ENCODE measurements at regions not wholly inside any gene's neighbourhood (a gene's known extent, or its start where the extent isn't known, plus 50 kb on each side); places are given as distances from the start of the nearest gene placed in this dataset.

DNA sequence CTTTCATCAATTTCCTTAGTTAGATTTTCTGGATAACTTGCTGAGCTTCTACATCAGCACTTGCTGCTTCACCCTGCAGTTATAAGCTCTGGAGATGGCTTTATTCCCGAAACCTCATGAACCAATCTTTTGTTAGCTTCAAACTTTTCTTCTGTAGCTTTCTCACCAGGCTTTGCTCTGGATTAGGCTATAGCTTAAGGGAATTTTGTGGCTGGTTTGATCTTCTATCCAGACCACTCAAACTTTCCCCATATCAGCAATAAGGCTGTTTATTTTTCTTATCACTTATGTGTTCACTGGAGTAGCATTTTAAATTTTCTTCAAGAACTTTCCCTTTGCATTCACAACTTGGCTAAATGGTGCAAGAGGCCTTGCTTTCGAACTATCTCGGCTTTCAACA, 1173.5 kb upstream of the NUDT12 start:
- no peak for DNase-seq (ENCODE audit: low read depth in 2 of 2, low spot score in 1 of 2)

DNA sequence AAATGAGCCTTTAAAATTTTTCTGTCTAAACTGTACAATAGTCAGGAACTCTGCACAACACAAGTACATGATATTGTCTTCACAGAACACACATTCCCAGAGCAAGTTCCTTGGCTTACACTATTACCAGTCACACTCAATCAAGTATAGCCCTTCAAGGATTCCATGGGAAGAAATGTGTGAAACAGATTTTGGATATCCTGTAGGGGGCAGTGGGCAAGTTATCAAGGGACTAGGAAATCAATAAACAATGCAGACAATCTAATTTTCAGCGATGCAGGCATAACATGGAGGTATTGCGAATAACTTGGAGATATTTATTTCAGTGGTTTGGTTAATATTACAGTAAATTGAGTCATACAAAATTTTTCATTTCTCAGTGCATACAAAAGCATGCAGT, 1171.5 kb upstream of the NUDT12 start:
- DNase-seq (ENCODE audit: low read depth in 2 of 2, low spot score in 1 of 2), result no peak

DNA sequence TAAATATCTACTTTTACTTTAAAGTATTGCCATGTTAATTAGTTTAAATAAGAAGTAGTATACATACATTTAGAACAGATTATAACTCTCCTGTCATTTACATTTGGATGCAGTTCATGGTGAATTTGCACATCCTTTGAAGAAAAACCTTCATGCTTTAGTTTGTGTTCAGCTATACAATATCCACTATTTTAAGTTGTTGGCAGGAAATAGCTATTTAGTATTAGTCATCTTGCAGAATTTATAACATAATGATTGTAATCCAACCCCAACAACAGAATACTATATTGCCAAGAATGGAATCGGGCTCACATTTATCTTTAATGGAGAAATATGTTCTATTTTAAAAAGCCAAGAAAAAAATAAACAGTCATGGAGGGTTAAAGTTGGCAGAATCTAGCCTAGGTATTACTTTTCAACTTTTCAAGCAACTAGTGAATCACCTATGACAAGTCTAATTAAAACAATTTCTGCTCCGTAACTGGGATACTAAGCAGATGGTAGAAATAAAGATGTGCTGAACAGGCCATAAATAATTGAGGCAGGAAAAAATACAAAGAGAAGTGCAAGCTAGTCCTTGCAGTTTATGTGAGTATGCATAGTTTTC, 1170.6 kb upstream of the NUDT12 start:
- DNase-seq (ENCODE audit: low read depth in 2 of 2, low spot score in 1 of 2), result no peak

DNA sequence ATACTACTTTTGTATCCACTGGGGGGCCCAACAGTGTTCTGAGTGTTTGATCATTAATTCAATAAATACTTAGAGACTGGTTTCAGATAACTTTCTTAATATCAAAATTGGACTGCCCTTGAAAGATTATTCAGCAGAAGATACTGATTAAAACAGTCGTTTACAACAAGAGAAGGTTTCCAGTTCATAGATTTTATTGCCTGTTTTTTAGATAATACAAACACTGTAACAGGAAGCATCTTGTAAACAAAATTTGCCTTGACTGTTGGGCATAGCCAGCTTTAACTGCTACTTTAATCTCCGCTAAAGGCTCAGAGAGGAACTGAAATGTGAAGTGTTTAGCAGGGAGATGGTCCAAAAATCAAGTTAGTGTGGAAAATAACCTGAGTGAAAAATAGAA, 1168.7 kb upstream of the NUDT12 start:
- no peak for DNase-seq (ENCODE audit: low read depth in 2 of 2, low spot score in 1 of 2)

DNA sequence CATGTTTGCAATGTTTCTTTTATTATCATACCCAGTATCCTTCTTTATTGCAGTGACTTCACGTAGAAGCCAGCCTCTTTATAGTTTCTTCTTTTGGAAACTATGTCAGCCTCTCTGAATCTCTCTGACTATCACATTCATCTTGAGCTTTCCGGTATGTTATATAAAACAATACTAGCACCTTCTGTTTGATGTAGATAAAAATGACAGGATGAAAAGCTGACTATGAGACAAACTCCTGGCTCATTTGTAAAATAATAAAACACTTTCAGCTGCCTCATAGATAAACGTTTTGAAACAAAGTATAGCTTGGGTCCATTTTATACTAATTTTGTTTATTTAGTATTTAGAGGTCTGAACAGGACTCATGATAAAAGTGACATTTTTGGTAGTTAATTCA, 1145.4 kb upstream of the NUDT12 start:
- DNase-seq (ENCODE audit: low read depth in 2 of 2, low spot score in 1 of 2), result no peak

DNA sequence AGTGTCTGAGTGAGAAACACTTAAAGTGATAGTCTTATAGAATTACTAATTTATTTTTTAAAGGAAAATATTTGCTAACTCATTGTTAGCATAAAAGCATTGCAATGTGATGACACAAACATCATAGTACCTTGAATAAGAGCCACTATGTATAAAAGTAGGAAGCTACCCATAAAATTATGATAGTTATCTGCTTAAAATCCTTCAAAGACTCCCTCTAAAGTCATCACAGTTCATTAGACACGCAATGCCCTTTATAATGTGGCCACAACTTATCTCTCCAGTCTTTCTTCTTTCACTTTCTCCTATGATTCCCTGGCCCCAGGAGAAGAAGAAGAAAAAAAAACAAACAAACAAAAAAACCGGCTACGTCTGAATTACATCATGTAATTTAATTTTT, 1144.0 kb upstream of the NUDT12 start:
- DNase-seq (ENCODE audit: low read depth in 2 of 2, low spot score in 1 of 2), result no peak

DNA sequence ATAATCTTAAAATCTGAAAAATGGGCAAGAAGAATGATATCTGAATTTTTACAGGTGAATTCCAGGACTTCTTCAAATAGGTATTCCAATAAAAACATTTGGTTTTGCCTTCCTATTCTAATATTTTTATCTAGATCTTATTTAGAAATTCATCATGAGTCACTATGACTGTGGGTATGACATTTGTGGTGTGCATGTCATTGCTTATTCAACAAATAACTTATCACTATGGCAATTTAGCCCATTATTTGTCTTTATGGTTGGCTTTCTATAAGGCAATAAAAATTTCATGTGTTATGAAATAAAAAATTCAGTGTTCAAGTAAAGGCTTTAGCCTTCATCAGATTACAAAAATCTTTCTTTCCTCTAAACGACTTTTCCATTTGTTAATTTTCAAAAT, 1139.6 kb upstream of the NUDT12 start:
- no peak for DNase-seq (ENCODE audit: low read depth in 2 of 2, low spot score in 1 of 2)

DNA sequence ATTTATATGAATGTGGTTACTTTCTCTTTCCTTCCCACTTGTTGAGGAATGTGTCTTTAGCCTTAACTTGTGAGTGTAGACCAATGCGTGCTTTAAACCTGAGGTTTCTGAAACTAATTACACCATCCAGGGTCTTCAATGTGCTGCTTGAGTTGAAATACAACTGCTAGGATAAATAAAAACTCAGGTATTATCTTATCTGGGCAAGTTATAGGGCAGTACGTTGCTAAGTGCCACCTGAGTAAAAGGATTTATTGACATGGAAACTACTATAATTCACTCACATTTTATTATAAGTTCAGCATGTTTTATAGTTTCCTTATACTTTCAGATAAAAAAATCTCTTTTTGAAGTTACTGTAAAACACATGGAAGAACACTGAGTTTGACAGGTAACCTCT, 1136.8 kb upstream of the NUDT12 start:
- no peak for DNase-seq (ENCODE audit: low read depth in 2 of 2, low spot score in 1 of 2)

DNA sequence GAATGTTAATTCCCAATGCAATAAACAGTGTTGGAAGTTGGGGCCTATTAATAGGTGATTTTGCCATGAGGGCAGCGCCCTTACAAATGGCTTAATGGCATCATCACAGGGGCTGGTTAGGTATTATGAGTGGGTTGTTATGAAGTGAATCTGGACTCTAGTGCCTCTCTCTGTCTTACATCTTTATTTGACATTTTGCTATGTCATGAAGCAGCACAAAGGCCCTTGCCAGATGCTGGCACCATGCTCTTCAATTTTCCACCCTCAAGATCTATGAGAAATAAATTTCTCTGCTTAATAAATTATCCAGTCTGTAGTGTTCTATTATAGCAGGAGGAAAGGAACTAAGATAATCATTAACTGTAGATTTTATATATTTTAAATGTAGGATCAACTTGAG, 1098.7 kb upstream of the NUDT12 start:
- DNase-seq (ENCODE audit: low read depth in 2 of 2, low spot score in 1 of 2), result no peak

DNA sequence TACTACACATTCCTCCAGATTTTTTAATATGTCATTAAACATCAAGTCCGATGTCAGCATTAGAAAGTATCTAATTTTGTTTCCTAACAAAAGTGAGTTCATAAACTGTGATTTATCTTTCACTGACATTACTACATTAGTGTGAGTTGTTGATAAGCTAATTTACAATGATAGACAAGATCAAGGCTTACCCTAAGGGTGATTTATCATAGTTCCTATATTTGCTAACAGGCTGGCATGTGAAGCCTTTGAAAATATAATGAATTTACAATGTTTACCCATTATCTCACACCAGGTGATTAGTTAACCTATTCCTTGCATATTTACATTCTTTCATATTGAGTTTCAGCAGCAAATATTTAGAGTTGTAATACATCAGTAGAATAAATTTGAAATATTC, 1096.9 kb upstream of the NUDT12 start:
- no peak for DNase-seq (ENCODE audit: low read depth in 2 of 2, low spot score in 1 of 2)

DNA sequence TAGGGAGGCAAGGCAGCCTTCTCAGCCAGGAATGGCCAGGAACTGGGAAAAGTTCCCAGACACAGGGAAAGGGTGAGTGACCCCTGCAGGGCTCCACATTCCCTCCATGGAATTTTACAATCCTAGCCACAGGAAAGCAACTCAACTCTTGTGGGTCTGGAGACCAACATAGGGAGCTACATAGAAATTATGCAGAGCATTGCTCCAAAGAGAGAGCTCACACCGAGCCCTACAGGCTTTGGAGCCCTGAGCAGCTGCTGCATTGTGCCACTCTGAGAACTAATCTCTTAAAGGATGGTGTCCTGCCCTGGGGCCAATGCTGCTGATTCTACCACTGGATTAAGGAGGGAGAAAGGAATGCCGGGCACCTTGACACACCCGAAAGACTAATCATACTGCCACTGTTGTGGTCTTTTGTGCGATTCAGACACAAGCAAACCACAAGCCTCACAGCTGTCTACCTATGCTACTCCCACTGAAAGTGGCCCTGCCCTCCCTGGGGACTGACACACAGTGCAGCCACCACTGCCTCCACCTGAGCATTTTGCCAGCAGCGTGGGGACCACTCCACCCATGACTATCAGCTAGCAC, 1089.8 kb upstream of the NUDT12 start:
- DNase-seq (ENCODE audit: low read depth in 2 of 2, low spot score in 1 of 2), result no peak

DNA sequence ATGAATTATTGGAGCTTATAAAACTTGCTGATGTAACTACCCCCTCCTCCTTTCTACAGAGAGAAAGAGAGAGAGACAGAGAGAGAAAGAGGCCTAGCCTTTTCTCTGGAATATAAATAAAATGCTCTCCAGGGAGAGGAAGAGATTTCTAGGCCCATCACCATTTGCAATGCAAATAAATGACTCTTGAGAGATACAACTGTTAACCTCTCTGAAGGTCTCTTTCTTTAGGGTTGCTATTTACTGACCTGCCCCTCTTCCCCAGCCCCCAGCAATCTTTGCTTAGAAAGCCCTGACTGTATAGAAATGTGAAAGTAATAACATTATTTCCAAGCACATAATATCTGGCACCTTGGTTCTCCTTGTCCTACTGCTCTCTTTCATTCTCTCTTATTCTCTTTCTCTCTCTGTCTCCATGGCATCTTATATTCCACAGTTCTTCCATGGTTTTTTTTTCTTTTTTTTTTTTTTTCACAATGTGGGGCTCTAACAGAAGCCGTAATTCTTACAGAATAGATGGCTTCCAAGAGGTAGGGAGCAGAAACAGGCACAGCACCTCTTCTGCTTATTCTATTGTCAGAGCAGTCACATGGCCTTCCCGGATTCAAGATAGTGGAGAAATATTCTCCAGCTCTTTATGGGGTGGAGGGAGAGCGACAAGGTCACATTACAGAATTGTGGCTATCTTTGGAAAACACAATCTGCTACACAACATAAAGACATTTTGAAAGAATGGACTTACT, 1087.9 kb upstream of the NUDT12 start:
- DNase-seq (ENCODE audit: low read depth in 2 of 2, low spot score in 1 of 2), result no peak

DNA sequence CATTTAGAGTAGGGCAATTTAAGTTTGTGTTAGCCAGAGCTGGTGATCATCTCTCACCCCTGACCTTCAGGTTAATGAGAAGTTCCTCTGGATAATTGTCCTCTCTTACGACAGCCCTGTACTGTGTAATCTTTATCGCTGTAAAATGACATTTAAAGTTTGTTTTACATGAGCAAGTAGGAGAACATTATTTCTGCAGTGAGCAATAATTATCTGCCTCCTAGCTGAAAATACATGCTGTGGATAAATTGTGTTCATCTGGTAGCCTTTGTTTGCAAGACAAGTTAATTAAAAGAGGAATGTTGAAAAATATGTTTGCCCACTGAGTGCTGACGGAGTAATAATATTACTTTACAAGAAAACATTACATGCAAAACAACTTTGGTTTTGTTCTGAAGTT, 1083.8 kb upstream of the NUDT12 start:
- no peak for DNase-seq (ENCODE audit: low read depth in 2 of 2, low spot score in 1 of 2)

DNA sequence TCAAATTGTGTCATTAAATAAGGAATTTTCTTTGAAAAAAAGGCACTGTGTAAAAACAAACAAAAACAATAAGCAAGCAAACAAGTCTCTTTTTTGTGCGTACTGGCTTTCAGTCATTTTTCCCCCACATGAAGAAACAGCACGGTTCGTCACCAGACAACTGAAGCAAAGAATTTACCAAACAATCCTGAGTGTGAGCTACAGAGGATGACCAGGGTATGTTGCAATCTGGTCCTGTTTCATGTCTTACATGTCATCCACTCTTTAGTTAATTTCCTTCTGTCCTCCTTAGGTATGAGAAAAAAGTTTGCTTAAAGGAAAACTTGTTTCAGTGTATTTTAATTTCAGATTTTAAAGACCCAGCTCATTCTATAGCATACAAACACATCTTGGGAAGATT, 1080.7 kb upstream of the NUDT12 start:
- no peak for DNase-seq (ENCODE audit: low read depth in 2 of 2, low spot score in 1 of 2)

DNA sequence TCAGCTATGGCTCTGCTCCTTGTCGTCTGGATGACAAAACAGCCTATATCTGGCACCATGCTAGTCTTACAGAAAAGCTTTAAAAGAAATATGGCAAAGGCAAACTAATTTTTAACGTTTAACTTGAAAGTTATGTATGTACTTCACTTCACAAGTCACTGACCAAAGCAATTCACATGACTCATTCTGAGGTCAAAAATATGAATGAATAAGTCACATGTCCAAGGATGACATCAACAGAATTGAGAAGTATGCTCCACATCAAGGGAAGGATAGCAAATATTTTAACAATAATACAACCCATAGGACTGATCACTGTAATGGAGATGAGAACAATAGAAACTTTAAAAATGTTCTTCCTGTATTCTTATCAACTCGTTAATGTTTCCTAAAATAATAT, 1072.6 kb upstream of the NUDT12 start:
- no peak for DNase-seq (ENCODE audit: low read depth in 2 of 2, low spot score in 1 of 2)

DNA sequence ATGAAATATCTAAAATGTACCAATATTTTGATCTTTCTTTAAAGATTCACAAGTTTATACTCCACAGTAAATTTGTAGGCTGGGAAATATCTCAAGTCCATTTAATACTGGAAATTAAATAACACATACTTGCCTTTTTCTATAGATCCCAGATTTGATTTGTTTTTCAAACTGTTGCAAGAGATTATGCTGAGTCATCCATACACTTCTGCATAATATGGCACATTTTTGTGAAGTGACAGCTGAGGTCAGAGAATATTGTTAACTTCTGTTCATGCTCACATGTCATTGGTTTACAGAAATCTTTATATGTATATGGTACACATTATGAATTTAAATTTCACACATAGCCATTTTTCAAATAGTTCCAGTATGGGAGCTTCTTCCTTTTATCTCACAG, 1066.3 kb upstream of the NUDT12 start:
- no peak for DNase-seq (ENCODE audit: low read depth in 2 of 2, low spot score in 1 of 2)

DNA sequence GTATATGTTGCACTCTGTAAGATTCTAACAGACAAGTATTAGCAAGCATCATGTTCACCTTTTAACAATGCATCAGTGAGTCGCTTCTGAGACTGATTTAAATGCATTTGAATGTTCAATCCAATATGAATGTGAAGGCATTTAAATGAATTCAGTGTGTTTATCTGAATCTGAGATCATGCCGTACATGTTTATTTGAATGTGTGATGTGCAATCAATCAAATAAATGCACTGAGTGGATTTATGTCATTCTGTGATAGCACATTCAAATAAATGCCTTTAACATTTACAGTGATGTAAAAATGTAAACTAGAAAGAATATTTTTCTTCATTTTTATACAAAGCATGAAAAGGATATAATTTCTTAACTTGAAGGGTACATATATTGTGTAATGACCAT, 1063.5 kb upstream of the NUDT12 start:
- no peak for DNase-seq (ENCODE audit: low read depth in 2 of 2, low spot score in 1 of 2)

DNA sequence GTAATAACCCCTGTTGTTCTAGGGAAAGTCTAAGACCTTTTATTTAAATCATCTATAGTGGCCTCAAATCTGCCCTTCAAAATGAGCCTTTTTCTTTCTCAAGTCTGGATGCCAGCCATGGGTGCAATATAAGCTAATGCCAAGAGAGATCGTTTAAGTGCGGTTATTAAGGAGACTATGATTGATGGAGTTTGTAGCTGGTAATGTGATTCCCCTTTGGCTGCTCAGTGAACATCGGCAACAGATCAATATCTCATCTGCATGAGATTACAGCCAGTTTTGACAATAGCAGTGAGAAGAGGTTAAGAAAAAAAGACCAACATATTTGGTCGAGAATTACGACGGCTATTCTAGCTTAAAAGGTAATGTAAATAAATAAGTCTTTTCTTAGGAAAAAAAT, 1049.4 kb upstream of the NUDT12 start:
- DNase-seq (ENCODE audit: low read depth in 2 of 2, low spot score in 1 of 2), result no peak

DNA sequence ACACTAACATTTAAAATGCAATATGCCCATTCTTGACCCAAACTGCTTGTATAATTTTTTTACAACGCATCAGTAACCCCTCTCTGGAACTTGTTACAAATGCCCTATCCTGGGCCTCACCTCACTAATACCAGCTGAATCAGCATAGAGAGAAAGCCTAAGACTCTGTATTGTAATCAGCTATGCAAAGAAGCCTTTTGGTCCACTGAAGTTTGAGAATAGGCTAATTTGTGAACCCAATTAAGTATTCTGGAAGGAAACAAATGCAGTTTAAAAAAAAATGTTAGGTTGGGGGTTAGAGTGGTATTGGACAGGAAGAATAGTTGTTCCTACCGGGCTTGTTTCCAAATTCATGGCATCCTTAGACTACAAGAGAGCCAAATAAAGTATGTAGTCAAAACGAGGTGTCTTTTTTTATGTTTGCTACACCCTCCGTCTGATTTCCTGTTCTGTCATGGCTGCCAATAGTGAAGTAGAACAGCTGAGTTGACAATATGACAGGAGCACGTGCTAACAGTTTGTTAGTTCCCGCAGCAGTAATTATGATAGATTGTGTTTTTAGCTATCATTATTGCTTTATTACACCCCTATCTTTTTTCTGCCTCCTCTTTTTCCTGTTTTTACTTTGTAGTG, 1048.7 kb upstream of the NUDT12 start:
- DNase-seq (ENCODE audit: low read depth in 2 of 2, low spot score in 1 of 2), result no peak

DNA sequence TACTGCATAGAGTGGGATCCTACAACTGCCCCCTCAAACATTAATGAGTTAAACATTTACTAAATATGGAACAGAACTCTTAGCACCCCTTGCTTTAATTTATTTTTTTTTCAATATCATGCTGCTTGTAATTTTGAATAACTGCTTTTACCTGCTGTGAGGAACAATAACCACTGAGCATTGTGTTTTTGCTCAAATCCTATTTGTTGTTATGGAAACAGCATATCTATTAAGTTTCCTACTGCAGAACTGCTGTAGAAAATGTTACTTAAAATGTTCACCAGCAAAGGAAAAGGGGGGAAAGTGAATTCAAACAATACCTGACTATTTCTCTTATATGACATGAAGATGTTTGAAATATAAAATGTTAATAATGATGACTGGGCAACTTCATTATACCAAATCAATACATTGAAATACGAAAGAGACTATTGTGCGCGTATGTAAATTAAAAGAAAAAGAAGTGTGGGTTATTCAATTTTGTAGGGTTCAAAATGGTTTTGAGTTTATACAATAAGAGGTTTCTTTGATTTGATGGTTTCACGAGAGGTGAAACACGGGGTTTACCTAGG, 1043.8 kb upstream of the NUDT12 start:
- DNase-seq (ENCODE audit: low read depth in 2 of 2, low spot score in 1 of 2), result no peak

DNA sequence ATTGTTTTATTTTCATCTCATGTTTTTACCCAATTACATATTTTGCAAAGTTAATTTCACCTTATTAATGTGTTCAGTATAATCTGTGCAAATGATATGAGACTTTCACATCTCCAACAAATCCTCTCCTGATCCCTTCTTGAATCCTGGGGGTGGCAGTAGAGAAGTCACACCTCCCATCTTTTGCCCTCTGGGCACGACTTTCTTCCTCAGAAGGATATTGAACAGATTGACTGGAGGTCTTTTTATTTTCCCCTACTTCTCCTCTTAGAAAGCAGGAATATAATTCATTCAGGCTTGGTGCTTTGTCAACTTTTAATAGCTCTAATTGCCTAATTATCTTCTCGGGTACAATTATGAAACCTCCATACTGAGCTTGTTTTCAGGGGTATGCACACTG, 1037.1 kb upstream of the NUDT12 start:
- DNase-seq (ENCODE audit: low read depth in 2 of 2, low spot score in 1 of 2), result no peak

DNA sequence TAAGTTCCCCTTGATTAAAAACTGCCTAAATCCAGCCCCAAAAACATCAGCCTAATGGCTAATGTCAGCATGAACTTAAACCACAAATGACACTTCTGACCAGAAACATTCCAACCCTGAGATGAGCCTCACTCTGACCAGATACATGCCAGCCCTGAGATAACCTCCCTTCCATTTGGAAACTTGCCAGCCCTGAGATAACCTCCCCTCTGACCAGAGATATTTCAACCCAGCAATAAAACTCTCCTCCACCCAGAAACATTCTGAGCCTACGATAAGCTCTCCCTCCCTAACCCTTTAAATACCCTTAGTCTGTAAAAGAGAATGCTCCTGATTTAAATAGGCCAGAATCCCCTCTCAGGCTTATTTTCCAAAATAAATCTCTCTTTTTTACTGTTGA, 1035.7 kb upstream of the NUDT12 start:
- no peak for DNase-seq (ENCODE audit: low read depth in 2 of 2, low spot score in 1 of 2)

Data from stimulated activated CD8-positive, alpha-beta memory T cell treated with anti-CD3 and anti-CD28 coated beads, Interleukin-4, amount 100 ng/mL, for 4 hours (primary cell).